Liver (tissue), 8 donors: ENCODE measurements at regions not wholly inside any gene's neighbourhood (a gene's known extent, or its start where the extent isn't known, plus 50 kb on each side); places are given as distances from the start of the nearest gene placed in this dataset.

ENCODE experiments used
- DNase-seq: peaks from one replicate; pipeline ENCODE4 v3.0.0-alpha.2; 2017; ENCODE audit warnings: low spot score
- H3K27ac ChIP-seq, 2 donors: one replicate each; pipeline ENCODE4 v1.7.0; 2013; ENCODE audit warnings: inconsistent platforms in 2 of 2, low read length in 2 of 2, control low read depth in 1 of 2, low read depth in 1 of 2, mild to moderate bottlenecking in 1 of 2
- H3K27me3 ChIP-seq, 4 donors: one replicate each; pipeline versions ENCODE4 v1.6.1 to v1.7.0; 2013; ENCODE audit warnings: low read length in 3 of 4, inconsistent platforms in 1 of 4, mild to moderate bottlenecking in 1 of 4, moderate library complexity in 1 of 4; ENCODE audit not compliant: control insufficient read depth in 4 of 4, insufficient read depth in 4 of 4
- H3K36me3 ChIP-seq, 4 donors: one replicate each; pipeline versions ENCODE4 v1.6.1 to v1.7.0; 2013; ENCODE audit warnings: low read length in 3 of 4, mild to moderate bottlenecking in 3 of 4, low read depth in 1 of 4, moderate library complexity in 1 of 4; ENCODE audit not compliant: control insufficient read depth in 4 of 4, insufficient read depth in 3 of 4
- H3K4me1 ChIP-seq, 4 donors: one replicate each; pipeline versions ENCODE4 v1.6.1 to v1.7.0; 2013; ENCODE audit warnings: low read length in 3 of 4, mild to moderate bottlenecking in 3 of 4, moderate library complexity in 1 of 4; ENCODE audit not compliant: control insufficient read depth in 4 of 4, insufficient read depth in 4 of 4
- H3K4me3 ChIP-seq, 3 donors: one replicate each; pipeline versions ENCODE4 v1.6.1 to v1.7.0; 2013; ENCODE audit warnings: low read length in 3 of 3, control low read depth in 1 of 3, low read depth in 1 of 3, mild to moderate bottlenecking in 1 of 3
- H3K9ac ChIP-seq, 2 donors: one replicate each; pipeline ENCODE4 v1.7.0; 2013; ENCODE audit warnings: low read length in 2 of 2, mild to moderate bottlenecking in 2 of 2, moderate library complexity in 2 of 2, control low read depth in 1 of 2, low read depth in 1 of 2
- H3K9me3 ChIP-seq, 4 donors: one replicate each; pipeline versions ENCODE4 v1.6.1 to v1.7.0; 2013; ENCODE audit warnings: low read length in 3 of 4; ENCODE audit not compliant: control insufficient read depth in 4 of 4
- CTCF ChIP-seq: fragments of 150-350 bp; IDR thresholded peaks from 2 replicates; pipeline ENCODE4 v1.5.1; 2017; ENCODE audit warnings: improper control_type of control experiment, low read depth, low read length; ENCODE audit not compliant: missing input control
- FOXA2 ChIP-seq: IDR thresholded peaks from 2 replicates; pipeline ENCODE4 v1.6.1; 2016; ENCODE audit warnings: antibody characterized with exemption
- HNF4A ChIP-seq, 2 donors: conservative IDR thresholded peaks; 2 replicates each; pipeline ENCODE4 v1.6.1; 2016; ENCODE audit warnings: antibody characterized with exemption in 2 of 2, mild to moderate bottlenecking in 2 of 2
- HNF4G ChIP-seq: IDR thresholded peaks from 2 replicates; pipeline ENCODE4 v1.6.1; 2016; ENCODE audit warnings: antibody characterized with exemption
- JUND ChIP-seq, 2 donors: IDR thresholded peaks; 2 replicates each; pipeline ENCODE4 v1.6.1; 2016; ENCODE audit warnings: antibody characterized with exemption in 2 of 2
- NR2F2 ChIP-seq: IDR thresholded peaks from 2 replicates; pipeline ENCODE4 v1.6.1; 2016; ENCODE audit warnings: antibody characterized with exemption
- RAD21 ChIP-seq, 2 donors: IDR thresholded peaks; 2 replicates each; pipeline ENCODE4 v1.6.1; 2016; ENCODE audit warnings: antibody characterized with exemption in 2 of 2, mild to moderate bottlenecking in 2 of 2
- REST ChIP-seq: IDR thresholded peaks from 2 replicates; pipeline ENCODE4 v1.6.1; 2016; ENCODE audit warnings: antibody characterized with exemption, mild to moderate bottlenecking
- RXRA ChIP-seq, 2 donors: IDR thresholded peaks; 2 replicates each; pipeline ENCODE4 v1.6.1; 2017 to 2018; ENCODE audit warnings: antibody characterized with exemption in 2 of 2, mild to moderate bottlenecking in 1 of 2
- SP1 ChIP-seq: IDR thresholded peaks from 2 replicates; pipeline ENCODE4 v1.6.1; 2018; ENCODE audit warnings: antibody characterized with exemption, mild to moderate bottlenecking
- TAF1 ChIP-seq: conservative IDR thresholded peaks from 2 replicates; pipeline ENCODE4 v1.6.1; 2016; ENCODE audit warnings: antibody characterized with exemption, mild to moderate bottlenecking
- WGBS: extraction: QIAGEN DNeasy Blood & Tissue Kit; methylation state at CpG from one replicate; pipeline ENCODE4 v1.1.7; 2013; 5-methylcytosine and 5-hydroxymethylcytosine counted together
- donor health status: healthy.
- donor health status: healthy.
- donor health status: healthy.
- donor health status: healthy.
- donor health status: healthy.

DNA sequence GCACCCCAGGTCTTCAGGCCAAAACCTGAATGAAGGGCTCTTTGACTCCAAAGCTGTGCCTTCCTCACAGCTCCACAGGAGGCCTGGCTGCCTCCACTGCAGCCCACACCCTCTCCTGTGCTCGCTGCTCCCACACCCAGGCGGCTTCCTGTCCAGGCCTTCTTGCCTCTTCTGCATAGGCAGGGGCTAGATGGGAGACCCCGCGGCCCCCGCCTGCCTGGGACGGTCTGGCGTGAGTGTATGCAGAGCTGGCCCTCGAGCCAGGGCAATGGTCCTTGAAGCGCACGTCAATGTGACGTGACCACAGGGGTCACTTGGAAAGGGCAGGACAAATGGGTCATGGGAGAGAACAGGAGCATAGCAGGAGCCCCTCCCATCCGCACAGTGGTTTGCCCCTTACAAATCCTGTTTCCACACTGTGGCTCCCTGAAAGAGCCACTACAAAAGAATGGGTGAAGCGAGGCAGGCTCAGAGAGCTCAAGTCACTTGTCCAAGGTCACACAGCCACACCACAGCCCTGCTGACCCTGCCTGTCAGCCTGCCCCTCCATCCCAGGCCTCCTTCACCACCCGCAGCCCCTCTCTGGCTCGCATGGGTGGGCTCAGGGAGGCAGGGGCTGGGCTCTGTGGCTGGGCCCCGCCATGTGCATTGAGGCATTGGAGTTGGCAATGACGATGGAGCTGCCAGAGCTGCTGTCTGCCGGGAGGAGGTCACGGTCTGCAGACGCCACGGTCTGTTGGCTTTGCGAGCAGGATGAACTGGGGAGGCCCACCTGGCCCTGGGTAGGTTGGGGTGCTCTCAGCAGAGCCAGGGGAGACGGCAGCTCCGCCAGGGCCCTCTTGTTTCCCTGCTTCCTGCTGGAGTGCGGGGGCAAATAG lies 71.2 kb upstream of the WNT11 start:
- Histone ChIP-seq H3K9me3 (peaks cover 2 to 13% (median 9%) of the 10 kb centered on the region in 4 donors), H3K9ac (no peak overlapping the region), H3K4me3 (no peak overlapping the region), H3K27ac (no peak overlapping the region), H3K27me3 (no peaks in the 10 kb centered on the region), H3K4me1 (peaks cover 4 to 14% (median 8%) of the 10 kb centered on the region in 4 donors), H3K36me3 (no peaks in the 10 kb centered on the region)
- DNase-seq = no peak
- WGBS = 80% methylated on average over 25 of the region's 25 CpGs
- TF ChIP-seq SP1 = peak; percentile 50
- TF ChIP-seq FOXA2 = no peak
- TF ChIP-seq HNF4A (conservative IDR thresholded peaks at IDR 0.05) = peak in 1 of 2 donors; percentile 29
- TF ChIP-seq CTCF = no peak
- no peak for TF ChIP-seq HNF4G
- TF ChIP-seq RAD21 (IDR thresholded peaks at IDR 0.05) = peak in 1 of 2 donors; percentile 18
- TF ChIP-seq RXRA (IDR thresholded peaks at IDR 0.05) = peak; percentile 23 to 74
- peak; percentile 79 for TF ChIP-seq NR2F2
- no peak for TF ChIP-seq JUND (IDR thresholded peaks at IDR 0.05)
- no peak for TF ChIP-seq REST

DNA sequence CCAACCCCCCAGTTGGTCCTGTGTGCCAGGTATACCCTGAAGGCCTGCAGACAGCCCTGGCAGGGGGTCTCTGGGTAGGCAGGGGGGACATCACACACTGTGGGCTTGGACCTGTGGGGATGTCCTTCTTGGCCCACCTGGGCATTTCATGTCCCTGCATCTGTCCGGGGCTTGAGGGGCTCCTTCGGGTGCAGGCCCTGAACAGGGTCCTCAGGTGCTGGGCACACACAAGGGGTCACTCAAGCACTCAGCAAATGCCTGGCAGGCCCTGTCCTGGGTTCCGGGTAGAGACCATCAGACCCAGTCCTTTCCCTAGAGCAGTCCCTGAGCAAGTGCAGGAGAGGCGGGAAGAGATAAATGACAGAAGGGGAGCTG lies 70.5 kb upstream of the WNT11 start:
- Histone ChIP-seq H3K27ac (peak overlapping the region; percentile 64 to 74), H3K4me1 (peaks cover 4 to 14% (median 8%) of the 10 kb centered on the region in 4 donors), H3K36me3 (no peaks in the 10 kb centered on the region), H3K9ac (no peak overlapping the region), H3K4me3 (no peak overlapping the region), H3K9me3 (peaks cover 2 to 13% (median 9%) of the 10 kb centered on the region in 4 donors), H3K27me3 (no peaks in the 10 kb centered on the region)
- DNase-seq = no peak
- TF ChIP-seq HNF4G (no peak), TAF1 (no peak)
- WGBS = 91% methylated on average over 4 of the region's 4 CpGs
